ENCODE measurements at regions not wholly inside any gene's neighbourhood (a gene's known extent, or its start where the extent isn't known, plus 50 kb on each side); places are given as distances from the start of the nearest gene placed in this dataset.

GRCh38 chr7:124354201-124354600 lies 321.3 kb upstream of the TMEM229A start:
- TF ChIP-seq CTCF (IDR thresholded peaks at IDR 0.05; ENCODE audit: borderline replicate concordance, extremely low read depth, low read length, poor library complexity, severe bottlenecking) (no peak), EZH2 (IDR thresholded peaks at IDR 0.05; ENCODE audit: borderline replicate concordance, low read depth, low read length, severe bottlenecking) (no peak)
